ENCODE measurements at regions not wholly inside any gene's neighbourhood (a gene's known extent, or its start where the extent isn't known, plus 50 kb on each side); places are given as distances from the start of the nearest gene placed in this dataset.

DNA sequence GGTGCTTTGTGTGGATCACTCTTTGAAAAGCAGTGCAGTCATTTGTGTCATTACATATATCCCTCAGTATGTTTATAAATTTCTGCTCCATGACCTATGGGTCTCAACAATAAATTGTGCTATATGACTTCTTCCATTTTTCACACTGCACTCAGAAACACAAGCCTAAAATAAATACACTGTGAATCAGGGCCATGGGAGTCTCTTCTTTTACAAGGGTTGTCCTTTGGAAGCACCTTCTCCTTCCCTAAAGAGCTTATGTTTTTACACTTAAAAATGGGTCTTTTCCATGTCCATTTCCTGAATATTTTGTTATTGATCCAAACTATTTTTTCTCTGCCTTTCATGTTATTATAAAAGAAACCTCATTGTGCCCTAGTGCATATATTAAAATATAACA is 108.3 kb upstream of the MEOX2 start:
- no peak for DNase-seq

DNA sequence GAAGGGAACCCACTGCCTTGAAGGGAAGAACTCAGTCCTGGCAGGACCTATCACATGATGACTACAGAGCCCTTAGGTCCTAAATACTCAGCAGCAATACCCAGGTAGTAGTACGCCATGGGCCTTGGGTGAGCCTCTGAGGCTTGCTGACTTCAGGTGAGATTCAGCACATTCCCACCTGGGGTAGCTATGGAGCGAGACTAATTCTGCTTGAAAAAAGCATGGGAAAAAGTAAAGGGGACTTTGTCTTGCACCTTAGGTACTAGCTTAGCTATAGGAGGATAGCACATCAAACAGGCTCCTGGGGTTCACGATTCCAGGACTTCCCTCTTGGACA is 98.2 kb upstream of the MEOX2 start:
- no peak for DNase-seq

DNA sequence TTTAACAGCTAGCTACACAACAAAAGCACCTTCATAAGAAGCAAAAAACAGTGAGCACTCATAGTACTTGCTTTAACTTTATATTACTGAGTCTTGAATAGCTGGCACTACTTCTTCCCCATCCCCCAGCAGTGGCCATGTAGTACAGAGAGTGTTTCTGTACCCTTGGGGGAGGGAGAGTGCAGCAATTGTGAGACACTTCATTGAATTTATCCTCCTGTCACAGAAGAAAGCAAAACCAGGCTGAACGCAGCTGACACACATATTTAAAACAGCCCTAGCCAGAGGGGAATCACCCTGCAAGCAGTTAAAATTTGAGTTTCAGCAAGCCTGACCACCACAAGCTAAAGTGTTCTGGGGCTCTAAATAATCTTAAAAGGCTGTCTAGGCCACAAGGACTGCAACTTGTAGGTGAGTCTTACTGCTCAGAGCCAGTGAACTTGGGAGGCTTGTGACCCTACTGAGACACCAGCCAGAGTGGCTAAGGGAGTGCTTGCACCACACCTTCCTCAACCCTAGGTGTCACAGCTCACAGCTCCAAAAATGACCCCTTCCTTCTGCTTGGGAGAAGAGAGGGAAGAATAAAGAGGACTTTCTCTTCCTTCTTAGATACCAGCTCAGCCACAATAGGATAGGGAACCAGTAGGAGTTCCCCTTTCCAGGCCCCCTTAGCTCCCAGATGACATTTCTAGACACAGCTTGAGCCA is 97.7 kb upstream of the MEOX2 start:
- DNase-seq = no peak

DNA sequence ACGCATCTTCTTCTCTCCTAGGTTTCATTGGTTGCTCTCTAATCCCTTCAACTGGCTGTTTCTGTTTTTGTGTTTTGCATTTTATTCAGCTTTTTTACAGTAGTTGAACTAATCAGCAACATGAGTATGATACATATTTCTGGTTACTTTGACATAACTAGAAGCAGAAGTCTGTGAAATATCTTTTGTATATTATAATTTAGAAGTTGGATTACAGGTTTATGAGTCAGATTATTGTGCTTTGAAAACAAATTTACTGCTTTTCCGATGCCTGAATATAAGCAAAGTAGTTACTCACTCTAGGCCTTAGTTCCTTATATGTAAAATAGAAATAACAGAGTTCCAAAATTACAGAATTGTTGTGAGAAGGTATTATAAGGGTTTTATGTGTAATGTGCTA is 96.2 kb upstream of the MEOX2 start:
- no peak for DNase-seq

DNA sequence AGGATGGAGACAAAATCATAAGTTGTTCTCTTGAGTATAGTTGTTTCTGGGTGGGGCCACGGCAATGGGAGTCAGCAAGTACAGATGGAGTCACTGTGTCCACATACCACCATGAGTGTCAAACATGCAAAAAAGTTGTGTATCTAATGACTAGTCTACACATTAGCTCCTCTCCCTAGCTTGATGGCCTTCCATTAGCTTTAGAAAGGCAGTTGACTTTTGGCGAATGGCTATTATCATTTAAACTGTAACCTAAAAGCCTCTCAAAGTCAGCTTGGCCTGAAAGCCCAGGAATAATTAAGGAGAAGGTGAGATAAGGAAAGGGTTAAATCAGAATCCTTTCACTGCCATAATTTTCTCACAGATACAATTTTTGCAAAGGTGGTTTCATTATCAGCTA is 95.5 kb upstream of the MEOX2 start:
- DNase-seq = no peak

DNA sequence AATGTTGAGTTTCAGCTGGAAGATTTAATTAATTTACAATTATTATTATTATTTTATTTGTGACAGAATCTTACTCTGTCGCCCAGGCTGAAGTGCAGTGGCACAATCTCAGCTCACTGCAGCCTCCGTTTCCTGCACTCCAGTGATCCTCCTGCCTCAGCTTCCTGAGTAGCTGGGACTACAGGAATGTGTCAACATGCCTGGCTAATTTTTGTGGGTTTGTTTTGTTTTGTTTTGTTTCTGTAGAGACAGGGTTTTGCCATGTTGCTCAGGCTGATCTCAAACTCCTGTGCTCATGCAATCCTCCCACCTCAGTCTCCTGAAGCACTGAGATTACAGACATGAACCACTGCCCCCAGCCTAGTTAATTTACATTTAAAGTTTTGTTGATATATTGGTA is 93.8 kb upstream of the MEOX2 start:
- DNase-seq = no peak

DNA sequence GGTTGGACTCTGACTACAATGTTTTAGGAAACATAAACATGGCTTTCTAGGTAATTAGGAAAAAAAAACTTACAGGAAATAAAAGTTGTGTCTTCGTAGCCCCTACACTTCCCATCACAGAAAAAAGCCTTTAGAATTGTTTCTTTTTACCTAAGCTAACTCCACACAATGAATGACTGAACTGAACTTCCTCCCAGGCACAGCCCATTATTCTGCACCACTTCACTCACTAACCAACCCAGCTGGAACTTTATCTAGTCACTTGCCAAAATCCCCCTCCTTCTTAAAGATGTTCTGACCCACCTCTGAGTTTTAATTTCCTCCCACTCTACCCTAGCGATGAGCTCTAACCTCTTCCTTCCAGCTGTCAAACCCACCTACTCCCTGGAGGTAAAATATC is 91.7 kb upstream of the MEOX2 start:
- no peak for DNase-seq

DNA sequence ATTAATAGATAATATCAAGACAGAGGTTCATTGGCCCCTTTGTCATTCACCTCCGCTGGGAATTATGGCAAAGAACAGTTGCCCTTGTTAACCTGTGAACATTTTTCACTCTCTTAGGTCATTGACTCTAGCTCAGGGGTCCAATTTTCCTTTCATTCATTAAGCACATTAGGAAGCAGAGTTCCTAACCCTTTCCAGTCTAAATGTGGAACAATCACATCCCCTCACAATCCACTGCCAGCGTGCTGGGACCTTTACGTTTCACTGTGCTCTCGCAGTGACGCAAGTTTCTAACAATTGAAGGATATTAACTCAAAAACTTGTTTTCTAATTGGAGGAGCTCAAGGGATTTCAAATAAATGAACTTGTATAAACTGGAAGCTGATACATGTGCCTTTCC is 79.3 kb upstream of the MEOX2 start:
- no peak for DNase-seq

DNA sequence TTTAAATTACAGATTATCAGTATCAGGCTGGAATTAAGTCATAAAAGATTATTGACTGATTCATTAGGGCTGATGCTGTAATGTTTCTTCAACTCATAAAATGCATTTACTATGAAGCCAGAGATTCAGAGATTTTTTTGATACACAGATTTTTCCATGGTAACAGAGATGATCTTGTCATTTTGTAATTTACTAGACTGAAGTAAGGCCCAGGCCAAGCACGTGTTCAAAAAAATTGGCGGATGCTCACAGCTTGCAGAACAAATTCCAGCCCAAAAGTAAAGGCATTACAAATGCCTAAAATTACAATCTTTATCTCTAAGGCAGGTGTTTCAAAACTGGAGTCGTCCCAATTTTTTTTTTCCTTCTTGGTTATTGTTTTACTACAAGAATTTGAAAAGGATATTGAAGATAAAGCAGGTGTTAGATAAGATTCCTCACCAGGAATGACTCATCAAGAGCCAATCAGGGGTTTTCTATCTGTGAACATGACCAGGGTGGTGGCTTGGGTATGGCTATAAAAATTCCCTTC is 78.4 kb upstream of the MEOX2 start:
- DNase-seq = no peak

DNA sequence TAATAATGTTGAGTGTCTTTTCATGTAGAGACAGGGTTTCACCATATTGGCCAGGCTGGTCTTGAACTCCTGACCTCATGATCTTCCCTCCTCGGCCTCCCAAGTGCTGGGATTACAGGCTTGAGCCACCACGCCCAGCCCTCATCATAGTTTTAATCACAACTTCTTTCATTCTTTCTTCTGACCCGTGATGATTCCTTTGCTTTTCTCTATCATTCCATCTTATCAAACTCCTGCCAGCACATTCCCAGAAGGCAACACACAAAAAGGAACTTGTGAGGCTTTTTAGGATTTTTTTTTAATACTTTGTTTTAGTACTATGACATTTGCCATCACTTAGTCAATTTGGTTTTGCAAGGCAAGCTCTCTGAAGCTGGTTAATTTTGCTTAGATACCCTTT is 77.5 kb upstream of the MEOX2 start:
- no peak for DNase-seq

DNA sequence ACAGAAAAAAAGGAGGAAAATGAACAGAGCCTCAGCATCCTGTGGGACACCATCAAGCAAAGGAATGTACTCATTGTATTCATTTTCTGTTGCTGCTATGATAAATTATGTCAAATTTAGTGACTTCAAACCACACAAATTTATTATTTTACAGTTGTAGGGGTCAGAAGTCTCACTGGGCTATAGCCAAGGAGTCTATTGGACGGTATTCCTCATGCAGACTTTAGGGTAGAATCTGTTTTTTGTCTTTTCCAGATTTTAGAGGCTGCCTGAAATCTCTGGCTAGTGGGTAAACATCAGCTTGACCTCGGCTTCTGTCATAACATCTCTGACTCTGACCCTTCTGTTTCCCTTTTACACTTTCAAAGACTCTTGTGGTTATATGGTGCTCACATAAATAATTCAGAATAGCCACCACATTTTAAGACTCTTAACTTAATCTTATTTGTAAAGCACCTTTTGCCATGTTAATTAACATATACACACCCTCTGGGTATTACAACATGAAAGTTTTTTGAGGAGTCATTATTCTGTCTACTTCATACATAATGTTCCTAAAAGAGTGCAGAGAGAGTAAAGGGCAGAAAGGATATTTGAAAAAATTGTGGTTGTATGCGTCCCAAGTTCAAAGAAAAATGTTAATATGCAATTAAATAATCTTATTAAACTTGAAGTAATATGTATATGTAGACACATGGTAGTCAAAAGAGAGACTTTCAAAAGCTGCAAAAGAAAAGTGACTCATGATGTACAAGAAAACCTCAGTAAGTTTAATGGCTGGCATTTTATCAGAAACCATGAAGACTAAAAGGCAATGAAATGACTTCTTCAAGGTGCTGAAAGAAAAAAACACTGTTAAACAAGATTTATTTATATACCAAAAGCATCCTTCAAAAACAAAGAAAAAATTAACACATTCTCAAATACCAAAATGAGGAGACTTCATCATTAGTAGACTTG is 70.8 kb upstream of the MEOX2 start:
- no peak for DNase-seq

DNA sequence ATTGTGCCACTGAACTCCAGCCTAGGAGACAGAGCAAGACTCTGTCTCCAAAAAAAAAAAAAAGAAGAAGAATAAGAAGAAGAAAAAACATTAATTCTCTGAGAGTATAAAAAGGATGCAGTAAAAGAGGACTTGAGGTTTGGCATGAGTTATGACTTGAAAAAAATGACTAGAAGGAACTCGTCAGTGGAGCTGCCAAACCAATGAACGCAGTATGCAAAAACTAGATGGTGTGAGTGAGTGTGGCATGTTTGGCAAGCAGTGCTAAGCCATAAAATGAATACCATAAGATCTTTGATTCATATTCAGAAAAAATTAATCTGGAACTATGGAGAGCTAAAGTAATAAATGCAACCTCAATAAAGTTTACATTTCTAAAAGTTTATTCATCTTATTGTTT is 68.6 kb upstream of the MEOX2 start:
- DNase-seq = no peak

DNA sequence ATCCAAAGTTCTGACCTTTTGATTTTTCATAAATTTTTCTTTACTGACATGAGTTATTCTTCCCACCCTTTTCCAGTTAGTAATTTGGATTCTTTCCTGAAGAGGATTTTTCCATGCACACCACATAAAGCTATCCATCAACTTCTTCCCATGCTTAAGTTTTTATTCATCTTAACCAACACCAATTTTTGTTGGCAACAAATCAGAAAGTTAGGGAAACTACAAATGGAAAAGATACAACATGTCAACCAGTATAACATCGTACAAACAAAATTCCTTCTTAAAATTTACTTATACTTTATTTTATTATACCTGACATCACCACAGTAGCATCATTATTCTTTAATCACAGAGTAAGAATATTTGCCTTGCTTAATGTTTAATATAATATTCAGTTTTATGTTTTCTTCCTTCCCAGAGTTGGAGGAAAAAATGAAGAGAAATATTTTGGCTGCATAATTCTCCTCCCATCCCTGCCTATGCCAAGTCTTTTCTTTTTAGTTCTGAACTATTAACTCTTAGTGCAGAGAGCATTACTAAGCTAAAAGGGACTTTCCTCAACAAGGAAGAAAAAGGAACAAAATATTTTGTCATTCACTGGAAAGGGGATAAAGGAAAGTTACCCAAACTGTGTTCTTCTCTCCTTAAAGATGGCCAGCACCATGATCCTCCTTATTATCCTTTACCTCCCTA is 67.5 kb upstream of the MEOX2 start:
- DNase-seq = no peak

DNA sequence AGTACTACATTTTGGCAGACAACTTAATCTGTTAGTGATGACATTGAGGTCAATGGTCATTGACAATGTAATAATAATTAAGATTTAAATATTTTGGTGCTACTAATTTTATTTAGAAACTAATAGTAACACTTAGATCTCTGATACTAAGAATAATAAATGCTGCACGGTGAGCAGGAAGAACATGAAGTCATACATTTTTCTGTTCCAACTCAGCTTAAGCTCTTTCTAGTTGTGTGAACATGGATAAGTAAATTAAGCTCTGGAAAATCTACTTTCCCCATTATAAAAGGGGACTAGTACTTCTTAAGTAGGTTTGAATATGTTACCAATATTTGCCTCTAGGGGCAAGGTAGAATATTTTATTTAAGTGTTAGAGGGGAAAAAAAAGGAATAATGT is 65.9 kb upstream of the MEOX2 start:
- no peak for DNase-seq

DNA sequence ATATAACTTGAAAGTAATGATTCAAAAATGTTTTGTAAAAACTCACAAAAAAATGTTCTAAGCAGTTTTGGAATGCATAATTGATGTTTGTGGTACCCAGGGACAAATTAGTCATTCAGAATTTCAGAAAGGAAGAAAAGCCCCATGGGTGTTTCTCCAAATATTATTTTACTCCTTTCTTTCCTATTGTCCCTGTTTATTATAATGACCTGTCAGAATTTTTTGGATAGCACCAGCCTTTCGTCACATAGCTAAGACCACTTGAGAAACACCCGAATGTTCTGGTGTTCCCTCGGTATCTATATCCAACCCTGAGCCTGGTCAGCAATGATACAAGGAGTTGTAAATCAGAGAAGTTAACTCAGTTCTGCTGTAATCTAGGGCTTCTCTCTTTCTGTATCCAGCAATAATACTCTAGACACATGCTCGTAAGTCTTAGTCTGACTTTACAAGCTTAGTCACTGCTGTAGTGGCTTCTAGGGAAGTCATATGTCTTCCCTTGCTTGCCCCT is 64.8 kb upstream of the MEOX2 start:
- DNase-seq = no peak

DNA sequence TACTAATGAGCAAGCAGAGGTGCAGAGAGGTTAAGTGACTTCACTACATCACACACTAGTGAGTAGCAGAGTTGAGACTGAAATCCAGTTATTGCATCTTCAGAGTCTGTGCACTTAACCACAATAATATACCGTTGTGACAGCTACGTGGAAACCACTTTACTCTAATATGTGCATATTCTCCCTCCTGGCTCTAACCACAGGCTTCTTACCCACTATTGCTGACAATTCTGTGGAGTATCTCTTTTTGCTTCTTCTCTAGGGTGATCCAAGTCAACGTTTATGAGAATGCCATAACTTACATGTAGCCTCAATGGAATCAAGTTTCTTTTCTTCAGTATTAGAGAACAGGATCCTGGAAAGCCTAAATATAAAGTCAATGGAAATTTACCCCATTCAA is 64.2 kb upstream of the MEOX2 start:
- no peak for DNase-seq

DNA sequence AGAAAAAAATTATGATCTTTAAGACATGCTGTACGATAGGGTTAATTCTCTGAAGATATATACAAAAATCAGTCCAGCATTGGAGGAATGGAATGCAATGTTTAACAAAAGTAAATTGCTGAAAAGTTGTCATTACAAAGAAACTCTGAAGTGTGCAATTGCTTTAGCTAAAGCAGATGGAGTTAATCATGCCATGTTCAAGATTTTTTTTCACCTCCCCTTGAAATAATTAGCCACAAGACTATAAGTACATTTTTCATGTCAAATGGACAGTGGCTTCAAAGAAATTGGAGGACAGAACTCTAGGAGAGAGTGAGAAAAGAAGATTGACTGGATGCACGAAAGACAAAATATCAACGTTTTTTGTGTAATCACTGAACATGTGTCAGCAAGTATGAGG is 63.1 kb upstream of the MEOX2 start:
- no peak for DNase-seq

DNA sequence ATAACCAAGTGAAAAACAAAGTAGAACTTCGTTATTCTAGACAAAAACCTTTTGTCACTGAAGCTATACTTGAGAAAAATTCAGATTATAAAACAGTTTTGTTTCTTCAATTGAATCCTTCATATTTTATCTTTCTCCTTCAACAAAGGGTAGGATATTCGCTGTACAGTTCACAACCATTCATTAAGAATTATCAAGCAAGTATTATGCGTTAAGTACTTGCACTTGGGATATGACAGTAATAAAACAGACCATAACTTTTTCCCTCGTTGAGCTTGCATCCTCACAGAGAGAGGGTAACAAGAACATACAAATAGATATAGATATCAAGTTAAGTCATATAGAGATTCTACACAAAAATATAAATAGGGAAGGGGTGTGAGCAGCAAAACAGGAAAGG is 61.2 kb upstream of the MEOX2 start:
- no peak for DNase-seq

DNA sequence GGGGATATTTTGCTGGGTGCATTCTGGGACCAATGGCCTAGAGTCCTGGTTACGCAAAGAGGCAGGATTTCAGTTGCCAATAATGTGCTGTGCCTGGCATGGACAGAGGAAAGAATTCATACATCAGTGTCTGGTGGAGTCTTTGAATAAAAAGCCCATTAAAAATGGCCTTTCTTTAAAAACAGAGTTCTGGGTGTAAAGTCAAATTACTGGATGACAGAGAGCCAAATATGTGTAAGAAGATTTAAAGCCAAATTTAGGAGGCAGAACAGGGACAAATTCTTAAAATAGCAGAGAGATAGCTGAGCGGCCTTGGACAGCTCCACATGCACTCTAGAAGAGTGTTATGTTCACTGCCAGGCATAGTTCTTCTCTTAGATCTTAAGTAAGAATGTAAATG is 60.8 kb upstream of the MEOX2 start:
- DNase-seq = no peak

DNA sequence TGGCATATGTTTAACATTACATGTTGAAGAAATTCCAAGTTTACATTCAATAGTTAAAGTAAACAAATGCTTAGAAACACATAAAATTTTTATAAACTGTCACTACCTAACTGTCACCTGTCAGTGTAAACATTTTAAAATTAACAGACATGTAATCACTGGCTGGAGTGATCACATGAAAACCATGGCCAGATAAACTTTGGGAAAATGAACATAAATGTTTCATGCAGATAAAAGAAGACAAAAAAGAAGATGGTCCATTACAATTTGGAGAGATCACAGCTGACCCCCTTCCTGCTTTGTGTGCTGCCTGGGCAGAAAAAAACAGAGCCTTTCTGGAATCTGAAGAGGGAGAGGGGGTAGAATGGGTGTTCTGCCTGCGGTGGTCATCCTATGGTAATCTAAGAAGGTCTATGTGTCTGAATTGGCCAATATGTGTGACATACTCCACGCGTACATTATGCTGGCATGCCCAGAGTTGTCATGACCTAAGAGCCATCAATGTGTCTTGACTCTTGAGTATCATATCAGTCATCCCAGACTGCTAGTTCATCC is 57.5 kb upstream of the MEOX2 start:
- DNase-seq = no peak

DNA sequence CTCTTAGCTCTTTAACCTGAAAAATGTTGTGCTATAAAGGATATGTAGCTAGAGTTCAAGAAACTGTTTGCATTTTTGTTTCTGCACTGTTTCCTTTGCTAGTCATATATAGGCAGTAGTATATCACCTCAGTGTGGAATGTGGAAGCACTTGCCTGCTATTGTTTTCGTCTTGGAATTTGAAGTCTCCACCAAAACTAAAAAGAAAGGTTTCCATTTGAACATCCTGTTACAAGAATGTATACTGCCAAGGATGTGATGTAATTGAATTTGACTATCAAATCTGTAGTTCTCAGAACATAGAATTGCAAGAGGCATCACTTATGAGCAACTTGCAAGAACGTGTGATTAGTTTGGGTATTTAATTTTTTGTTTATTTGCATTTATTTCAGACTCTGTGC is 51.1 kb upstream of the MEOX2 start:
- DNase-seq = no peak
